Forelimb muscle (tissue), 1 donor: ENCODE measurements at regions not wholly inside any gene's neighbourhood (a gene's known extent, or its start where the extent isn't known, plus 50 kb on each side); places are given as distances from the start of the nearest gene placed in this dataset.

Experiments
- DNase-seq: peaks from one replicate; pipeline ENCODE4 v3.0.0-alpha.2; 2013; ENCODE audit warnings: low read depth

DNA sequence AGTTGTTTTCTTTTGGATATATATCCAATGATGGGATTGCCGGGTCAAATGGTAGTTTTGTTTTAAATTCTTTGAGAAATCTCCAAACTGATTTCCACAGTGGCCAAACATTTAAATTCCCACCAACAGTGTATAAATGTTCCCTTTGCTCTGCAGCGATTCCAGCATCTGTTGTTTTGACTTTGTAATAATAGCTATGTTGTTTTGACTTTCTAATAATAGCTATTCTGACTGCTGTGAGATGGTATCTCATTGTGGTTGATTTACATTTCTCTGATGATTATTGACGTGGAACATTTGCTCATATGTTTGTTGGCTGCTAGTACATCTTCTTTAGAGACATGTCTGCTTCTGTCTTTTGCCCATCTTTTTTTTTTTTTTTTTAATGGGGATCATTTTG is 332.2 kb upstream of the GBE1 start:
- no peak for DNase-seq

DNA sequence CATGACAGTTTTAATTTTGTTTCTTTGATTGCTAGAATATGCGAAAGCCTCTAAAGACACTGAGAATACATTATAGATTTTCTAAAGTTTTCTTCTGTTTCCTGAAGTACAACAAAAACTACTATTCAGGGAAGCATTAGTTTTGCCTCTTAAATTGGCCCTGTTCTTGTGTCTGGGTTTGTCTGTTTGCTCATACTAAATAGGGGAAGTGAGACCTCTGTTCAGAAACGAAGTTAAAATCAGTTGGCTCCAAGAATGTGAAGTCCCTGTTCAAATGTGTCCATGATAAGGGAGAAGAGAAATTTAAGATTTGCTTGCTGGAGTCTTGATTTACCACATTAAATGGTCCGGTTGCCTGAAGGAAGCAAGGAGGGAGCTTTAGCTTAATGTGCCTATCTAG is 327.3 kb upstream of the GBE1 start:
- no peak for DNase-seq

DNA sequence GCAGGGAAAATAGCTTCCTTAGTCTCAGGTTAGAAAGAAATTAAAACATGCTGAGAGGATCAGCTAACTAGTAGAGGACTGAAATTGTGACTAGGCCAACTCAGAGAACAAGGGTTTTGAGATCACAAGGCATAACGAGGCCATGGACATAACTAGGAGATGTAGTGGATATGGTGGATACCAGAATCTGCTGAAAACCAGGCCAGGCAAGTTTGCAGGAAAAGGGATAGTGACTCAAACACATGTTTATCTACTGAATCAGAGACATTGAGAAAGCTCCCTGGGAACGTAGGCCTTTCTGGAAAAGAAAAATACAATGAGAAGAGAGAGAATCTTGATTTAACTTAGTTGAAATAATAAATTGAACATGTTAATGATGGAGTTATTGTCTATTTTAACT is 326.5 kb upstream of the GBE1 start:
- no peak for DNase-seq

- DNase-seq: no peak
These were observed 324.5 kb upstream of the GBE1 start for GRCh38 chr3:82085851-82086475.

GRCh38 chr3:82085356-82085755 is 323.9 kb upstream of the GBE1 start:
- no peak for DNase-seq

DNA sequence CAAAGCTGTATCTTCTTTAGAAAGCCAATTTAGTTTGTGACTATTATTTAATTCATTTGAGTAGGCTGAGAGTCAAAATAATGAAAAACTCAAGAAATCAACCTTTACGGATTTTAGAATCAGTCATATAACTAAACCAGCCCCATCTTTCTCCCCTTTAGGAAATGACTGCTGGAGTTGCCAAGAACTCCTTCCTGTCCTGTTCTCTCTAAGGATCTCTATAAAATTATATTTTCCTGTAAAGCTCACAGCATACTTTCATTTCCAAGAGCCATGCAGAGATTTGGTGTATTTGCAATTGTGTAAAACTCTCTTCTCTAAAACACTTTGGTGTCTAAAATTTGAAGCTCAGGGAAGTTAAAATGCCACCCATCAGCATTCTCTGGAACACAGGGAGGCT is 323.4 kb upstream of the GBE1 start:
- no peak for DNase-seq

DNA sequence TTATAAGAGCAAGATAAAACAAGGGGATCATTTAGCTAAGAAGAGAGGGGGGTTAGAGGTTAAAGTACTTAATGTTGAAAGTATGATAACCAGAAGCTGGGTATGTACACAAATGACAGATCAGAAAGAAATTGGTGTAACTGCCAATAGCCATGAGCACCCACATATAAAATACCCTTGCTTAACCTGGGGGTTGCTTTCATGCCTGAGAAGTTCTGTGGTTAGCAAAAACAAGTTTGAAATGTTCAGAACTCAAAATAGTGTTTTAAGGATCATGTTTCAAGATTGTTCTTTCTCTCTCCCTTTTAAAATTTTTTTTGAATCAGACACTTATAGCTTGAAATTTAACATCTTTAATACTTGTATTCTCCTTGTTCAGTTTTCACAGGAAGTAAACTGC is 321.4 kb upstream of the GBE1 start:
- DNase-seq: no peak

- no peak for DNase-seq
These were observed 319.9 kb upstream of the GBE1 start for GRCh38 chr3:82081351-82081750.

DNA sequence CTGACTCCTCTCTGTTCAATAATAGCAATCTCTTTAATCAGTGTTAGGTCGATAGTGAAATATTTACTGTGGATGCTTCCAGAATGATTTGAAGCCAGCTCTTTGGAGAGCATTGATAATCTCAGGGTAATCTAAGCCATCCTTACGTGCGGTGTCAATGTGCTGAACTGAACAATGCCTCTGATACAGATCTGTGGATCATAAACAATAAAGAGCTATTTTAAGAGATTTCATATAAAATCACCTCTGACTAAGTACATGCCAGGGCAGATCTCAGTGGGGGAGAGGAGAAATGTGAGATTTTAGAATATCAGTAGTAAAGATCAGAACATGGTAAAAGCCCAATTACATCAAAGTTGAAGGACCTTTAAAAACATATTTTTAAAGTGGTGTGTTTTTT is 319.3 kb upstream of the GBE1 start:
- DNase-seq: no peak

DNA sequence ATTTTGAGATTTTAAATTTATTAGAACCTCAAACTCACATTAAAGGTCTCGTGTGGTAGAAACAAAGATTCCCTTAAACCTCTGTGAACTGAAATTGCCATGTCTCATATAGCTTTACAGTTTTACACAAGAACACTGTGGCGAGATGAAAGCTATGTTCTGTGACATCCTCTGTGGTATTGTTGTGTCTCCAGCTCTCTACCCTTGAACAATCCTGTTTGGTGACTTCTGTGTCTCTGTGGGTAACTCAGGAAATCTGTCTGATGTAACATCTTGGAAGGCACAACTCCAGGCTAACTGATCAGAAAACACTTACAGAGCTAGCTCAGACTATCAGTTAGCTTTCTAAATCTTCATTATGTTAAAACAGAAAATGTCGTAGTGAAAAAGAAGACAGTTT is 318.8 kb upstream of the GBE1 start:
- no peak for DNase-seq

- DNase-seq: no peak
These were observed 318.0 kb upstream of the GBE1 start for GRCh38 chr3:82079335-82079890.

- no peak for DNase-seq
These were observed 316.8 kb upstream of the GBE1 start for GRCh38 chr3:82078246-82078645.

DNA sequence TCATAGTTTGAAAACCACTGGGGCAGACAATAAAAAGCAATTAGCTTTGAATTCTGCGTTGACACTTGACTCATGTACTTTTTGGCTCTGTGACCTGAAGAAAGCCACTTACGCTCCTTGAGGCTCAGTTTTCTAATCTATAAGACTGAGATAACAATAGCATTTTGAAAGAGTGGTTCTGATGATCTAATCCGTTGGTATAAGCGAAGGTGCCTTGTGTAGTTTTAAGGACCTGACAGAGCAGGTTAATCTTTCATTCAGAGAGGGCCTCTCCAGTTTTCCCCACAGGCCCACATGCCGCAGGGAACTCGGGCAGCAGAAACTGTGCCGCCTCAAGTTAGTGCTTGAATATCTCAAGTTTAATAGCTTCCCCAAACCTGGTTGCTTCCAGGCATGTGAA is 306.0 kb upstream of the GBE1 start:
- no peak for DNase-seq

DNA sequence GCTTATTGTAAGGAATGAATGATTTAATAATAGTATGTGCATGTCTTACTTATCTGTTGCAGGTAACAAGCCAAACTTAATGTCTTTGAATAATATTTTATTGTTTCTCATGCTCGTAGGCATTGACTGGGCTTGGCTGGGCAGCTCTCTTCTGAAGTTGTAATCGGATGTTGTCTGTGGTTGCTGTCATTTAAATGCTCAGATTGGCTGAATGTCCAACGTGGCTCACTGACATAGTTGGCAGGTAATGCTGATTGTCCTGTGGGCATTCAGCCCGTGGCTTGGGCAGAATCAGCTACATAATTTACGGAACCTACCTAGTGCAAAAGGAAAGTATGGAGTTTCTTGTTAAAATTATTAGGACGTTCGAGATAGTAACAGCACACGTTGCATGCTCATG is 297.4 kb upstream of the GBE1 start:
- no peak for DNase-seq

- DNase-seq: no peak
These were observed 294.3 kb upstream of the GBE1 start for GRCh38 chr3:82055792-82056191.

DNA sequence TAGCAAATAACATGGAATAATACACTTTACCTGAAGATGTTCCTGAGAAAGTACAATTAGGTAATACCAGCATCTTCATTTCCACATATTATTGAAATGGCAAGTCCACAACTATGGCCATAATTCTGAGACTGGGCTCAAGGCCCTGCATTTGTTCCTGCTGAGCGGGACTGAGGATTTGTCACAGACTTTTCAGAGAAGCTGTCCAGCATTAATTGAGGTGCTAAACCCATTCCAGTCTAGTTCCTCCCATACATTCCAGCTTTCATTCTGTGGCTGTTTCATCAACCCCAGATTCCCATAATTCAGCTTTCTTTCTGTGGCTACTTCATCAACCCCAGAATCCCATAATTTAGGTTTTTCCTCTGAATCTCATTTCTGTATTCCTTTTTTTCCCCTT is 293.4 kb upstream of the GBE1 start:
- DNase-seq: no peak

- DNase-seq: no peak
These were observed 291.8 kb upstream of the GBE1 start for GRCh38 chr3:82053236-82053635.

GRCh38 chr3:82050382-82050781 is 288.9 kb upstream of the GBE1 start:
- no peak for DNase-seq

DNA sequence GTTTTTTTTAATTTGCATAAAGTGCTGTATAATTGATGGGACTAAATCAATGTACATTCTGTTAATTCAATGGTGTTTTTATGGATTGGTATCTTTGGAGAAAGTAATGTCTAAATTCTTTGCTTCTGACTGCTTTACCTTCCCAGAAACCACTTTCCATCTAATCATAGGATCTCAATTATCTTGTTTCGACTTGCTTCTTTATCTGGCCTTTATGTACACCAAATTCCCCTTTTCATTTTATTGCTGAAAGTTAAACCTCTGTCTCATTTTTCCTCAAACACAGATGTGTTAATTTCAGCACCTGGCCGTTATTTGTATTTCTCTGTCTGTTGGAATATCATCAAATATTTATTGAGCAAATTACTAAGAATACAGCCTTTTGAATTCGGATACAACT is 287.3 kb upstream of the GBE1 start:
- no peak for DNase-seq

DNA sequence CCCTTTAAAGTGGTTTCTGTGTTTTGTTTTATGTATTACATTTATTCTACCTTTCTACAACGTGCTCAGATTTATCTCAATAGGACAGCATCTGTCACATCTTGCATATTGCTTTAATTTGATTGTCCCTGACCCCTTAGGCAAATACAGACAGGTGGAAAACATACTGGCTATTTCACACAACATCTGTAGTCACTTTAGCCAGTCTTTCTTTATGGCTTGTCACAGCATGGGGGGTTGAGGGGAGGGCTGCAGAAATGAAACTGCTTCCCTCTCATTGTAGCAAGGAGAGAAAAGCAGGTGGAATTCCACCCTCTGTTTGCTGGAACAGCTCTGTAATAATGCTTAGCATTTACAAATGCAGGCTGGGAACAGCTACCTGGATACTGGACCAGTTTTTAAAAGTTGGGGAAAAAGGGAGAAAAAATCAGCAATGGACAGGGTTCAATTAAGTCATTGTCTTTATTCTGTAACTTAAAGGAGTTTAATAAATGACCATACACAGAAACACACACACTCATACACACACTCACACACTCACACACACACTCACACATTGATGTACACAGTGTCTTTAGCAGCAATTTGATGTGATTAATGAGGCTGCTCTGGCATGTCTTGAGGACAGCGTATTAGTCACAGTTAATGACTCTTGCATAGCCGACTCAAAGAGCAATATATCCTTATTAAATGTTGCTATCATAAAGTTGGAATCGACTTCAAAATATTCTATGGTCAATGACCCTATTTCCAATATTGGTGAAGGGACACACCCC is 283.7 kb upstream of the GBE1 start:
- no peak for DNase-seq

DNA sequence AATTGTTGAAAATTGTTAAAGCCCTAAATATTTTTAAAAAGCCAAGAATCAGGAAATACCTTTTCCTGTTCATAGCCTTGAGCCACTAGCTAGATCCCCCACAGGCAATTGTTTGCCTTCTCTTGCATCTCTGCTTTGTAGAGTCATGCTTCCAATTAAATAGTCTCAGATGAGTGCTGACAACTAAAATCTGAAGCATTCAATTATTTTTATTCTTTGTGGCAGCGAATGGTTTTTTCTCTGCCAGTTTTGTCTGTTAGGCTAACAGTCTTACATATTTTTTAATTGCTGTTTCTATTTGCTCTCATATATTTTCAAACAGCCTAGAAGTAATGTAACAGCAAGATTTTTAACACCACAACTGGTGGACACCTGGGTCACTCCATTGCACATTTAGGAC is 277.1 kb upstream of the GBE1 start:
- no peak for DNase-seq

- DNase-seq: no peak
These were observed 271.7 kb upstream of the GBE1 start for GRCh38 chr3:82033186-82033585.

- no peak for DNase-seq
These were observed 270.2 kb upstream of the GBE1 start for GRCh38 chr3:82031596-82031995.

DNA sequence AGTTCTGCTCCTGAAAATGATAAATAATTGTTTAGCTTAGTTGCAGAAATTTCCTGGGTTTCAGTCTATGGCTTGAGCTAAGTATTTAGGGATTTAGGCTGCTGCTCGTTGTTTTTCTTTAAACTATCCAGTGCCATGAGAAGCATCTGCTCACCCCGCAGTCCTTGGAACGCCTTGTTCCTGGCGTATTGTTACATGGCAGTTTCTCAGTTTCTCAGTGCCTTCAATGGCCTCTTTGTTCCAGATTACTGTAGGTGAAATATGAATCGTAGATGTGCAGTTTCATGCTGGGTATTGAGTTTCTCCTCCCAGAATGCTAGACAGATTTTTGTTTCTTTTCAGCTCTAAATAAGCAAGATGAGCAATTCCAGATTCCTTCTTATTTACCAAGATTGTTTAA is 269.5 kb upstream of the GBE1 start:
- DNase-seq: no peak
